Vagina (tissue), 2 donors: ENCODE measurements at regions not wholly inside any gene's neighbourhood (a gene's known extent, or its start where the extent isn't known, plus 50 kb on each side); places are given as distances from the start of the nearest gene placed in this dataset.

ENCODE experiments used
- POLR2A ChIP-seq, 2 donors: fragments of 450-650 bp; IDR thresholded peaks; one replicate each; pipeline ENCODE4 v1.6.1; 2017; ENCODE audit warnings: antibody characterized with exemption in 2 of 2, mild to moderate bottlenecking in 2 of 2, moderate library complexity in 2 of 2
- POLR2AphosphoS5 ChIP-seq, 2 donors: sonication (generic); formaldehyde crosslinking; IDR thresholded peaks; one replicate each; pipeline ENCODE4 v1.9.0; 2017; ENCODE audit warnings: antibody characterized with exemption in 2 of 2, mild to moderate bottlenecking in 2 of 2, low read depth in 1 of 2; ENCODE audit not compliant: insufficient read depth in 1 of 2
- TF ChIP-seq, protein P1 (sequence below), 3 experiments: fragments of 450-650 bp in 2 of 3; fragments of 200-600 bp in 1 of 3; sonication (generic) in 1 of 3; IDR thresholded peaks; one replicate each; pipeline ENCODE4 v1.5.1; 2017 to 2019; ENCODE audit warnings: antibody characterized with exemption in 3 of 3, mild to moderate bottlenecking in 2 of 3, moderate library complexity in 2 of 3

GRCh38 chr5:12113062-12113461 lies 208.8 kb upstream of the CTNND2 start:
- TF ChIP-seq, protein P1, sequence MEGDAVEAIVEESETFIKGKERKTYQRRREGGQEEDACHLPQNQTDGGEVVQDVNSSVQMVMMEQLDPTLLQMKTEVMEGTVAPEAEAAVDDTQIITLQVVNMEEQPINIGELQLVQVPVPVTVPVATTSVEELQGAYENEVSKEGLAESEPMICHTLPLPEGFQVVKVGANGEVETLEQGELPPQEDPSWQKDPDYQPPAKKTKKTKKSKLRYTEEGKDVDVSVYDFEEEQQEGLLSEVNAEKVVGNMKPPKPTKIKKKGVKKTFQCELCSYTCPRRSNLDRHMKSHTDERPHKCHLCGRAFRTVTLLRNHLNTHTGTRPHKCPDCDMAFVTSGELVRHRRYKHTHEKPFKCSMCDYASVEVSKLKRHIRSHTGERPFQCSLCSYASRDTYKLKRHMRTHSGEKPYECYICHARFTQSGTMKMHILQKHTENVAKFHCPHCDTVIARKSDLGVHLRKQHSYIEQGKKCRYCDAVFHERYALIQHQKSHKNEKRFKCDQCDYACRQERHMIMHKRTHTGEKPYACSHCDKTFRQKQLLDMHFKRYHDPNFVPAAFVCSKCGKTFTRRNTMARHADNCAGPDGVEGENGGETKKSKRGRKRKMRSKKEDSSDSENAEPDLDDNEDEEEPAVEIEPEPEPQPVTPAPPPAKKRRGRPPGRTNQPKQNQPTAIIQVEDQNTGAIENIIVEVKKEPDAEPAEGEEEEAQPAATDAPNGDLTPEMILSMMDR (IDR thresholded peaks at IDR 0.05): no peak
- no peak for TF ChIP-seq POLR2AphosphoS5 (IDR thresholded peaks at IDR 0.05; ENCODE audit: insufficient read depth in 1 of 2, low read depth in 1 of 2)
- TF ChIP-seq POLR2A (IDR thresholded peaks at IDR 0.05): no peak
